HepG2 (cell line): ENCODE measurements at regions not wholly inside any gene's neighbourhood (a gene's known extent, or its start where the extent isn't known, plus 50 kb on each side); places are given as distances from the start of the nearest gene placed in this dataset.

Source experiments
- ATAC-seq: fragments of 200-7000 bp; cut with Tn5 transposase; 3 replicates; pipeline ENCODE4 v1.9.1; 2020; ENCODE audit warnings: mild to moderate bottlenecking, moderate library complexity
- BruUV-seq: library from RNA; stranded (reverse); fragments of 400-500 nt; replicated peaks from 2 replicates; lab custom pipeline; 2021; lab: Mats Ljungman, UMichigan
- CTCF ChIA-PET: fragments of 300-600 bp; formaldehyde crosslinking; extraction: SDS; loops from one replicate; lab custom pipeline; 2021; ENCODE audit warnings: low total read pairs, inconsistent platforms, low intra/inter-chr PET ratio; lab: Yijun Ruan, JAX
- POLR2A ChIA-PET: fragments of 350-600 bp; sonication (Branson Sonifier 250); formaldehyde crosslinking; loops from one replicate; lab custom pipeline; 2020; ENCODE audit warnings: antibody characterized with exemption, inconsistent platforms; lab: Yijun Ruan, JAX
- DNase-seq: peaks from one replicate; pipeline ENCODE4 v3.0.0-alpha.2; 2015; ENCODE audit warnings: low spot score
- FAIRE-seq: peaks from 3 replicates; lab custom pipeline; 2011; peaks lifted over from hg19 to GRCh38; lab: Jason Lieb, UNC
- H2AFZ ChIP-seq: one replicate; pipeline ENCODE4 v1.6.1; 2011; ENCODE audit warnings: low read length, inconsistent platforms
- H3K27ac ChIP-seq: fragments of 300-600 bp; 3 replicates; pipeline ENCODE4 v1.8.0; 2011; ENCODE audit warnings: mixed run types, mild to moderate bottlenecking, mixed read lengths, low read length, inconsistent platforms; ENCODE audit not compliant: insufficient read depth; ENCODE audit errors: extremely low read length
- H3K27me3 ChIP-seq, 2 experiments: fragments of 200-600 bp in 1 of 2; 2 replicates in 1 of 2; 3 replicates in 1 of 2; pipeline versions ENCODE4 v1.6.0 to v1.8.0; 2011; ENCODE audit warnings: low read length in 2 of 2, mild to moderate bottlenecking in 2 of 2, moderate library complexity in 2 of 2, inconsistent platforms in 1 of 2; ENCODE audit not compliant: insufficient read depth in 2 of 2, control insufficient read depth in 1 of 2
- H3K36me3 ChIP-seq, 2 experiments: fragments of 200-600 bp in 1 of 2; replicated peaks in 1 of 2; 2 replicates in 1 of 2; 3 replicates in 1 of 2; pipeline versions ENCODE4 v1.5.1 to v1.8.0; 2011; ENCODE audit warnings: low read length in 2 of 2, inconsistent platforms in 1 of 2; ENCODE audit not compliant: insufficient read depth in 2 of 2, control insufficient read depth in 1 of 2
- H3K4me1 ChIP-seq: 2 replicates; pipeline ENCODE4 v1.5.1; 2012; ENCODE audit warnings: low read length, inconsistent platforms; ENCODE audit not compliant: insufficient read depth
- H3K4me2 ChIP-seq: 2 replicates; pipeline ENCODE4 v1.6.0; 2011; ENCODE audit warnings: low read depth, low read length, inconsistent platforms
- H3K4me3 ChIP-seq, 3 experiments: fragments of 200-600 bp in 1 of 3; sonication (generic), shearing (Covaris generic) in 1 of 3; replicated peaks in 1 of 3; 2 replicates each; pipeline ENCODE4 v1.5.1; 2011 to 2016; ENCODE audit warnings: low read length in 3 of 3, inconsistent platforms in 2 of 3, low read depth in 2 of 3, mild to moderate bottlenecking in 2 of 3, control low read depth in 1 of 3, mixed read lengths in 1 of 3; ENCODE audit not compliant: insufficient read depth in 1 of 3
- H3K79me2 ChIP-seq: one replicate; pipeline ENCODE4 v1.6.1; 2011; ENCODE audit warnings: low read length, inconsistent platforms; ENCODE audit not compliant: insufficient read depth
- H3K9ac ChIP-seq: 2 replicates; pipeline ENCODE4 v1.6.0; 2011; ENCODE audit warnings: mild to moderate bottlenecking, low read depth, low read length, inconsistent platforms; ENCODE audit not compliant: insufficient read depth
- H3K9me3 ChIP-seq: 2 replicates; pipeline ENCODE4 v1.5.1; 2012; ENCODE audit warnings: mild to moderate bottlenecking, low read length
- H4K20me1 ChIP-seq: 2 replicates; pipeline ENCODE4 v1.6.0; 2011; ENCODE audit warnings: inconsistent platforms, mild to moderate bottlenecking, low read length, moderate library complexity; ENCODE audit not compliant: insufficient read depth
- ATAD3A ChIP-seq: sonication (generic); formaldehyde crosslinking; IDR thresholded peaks from 2 replicates; pipeline ENCODE4 v1.4.0; 2020; ENCODE audit warnings: missing genetic modification reagents
- CBX2 ChIP-seq, 2 experiments: fragments of 200-600 bp in 1 of 2; sonication (generic); formaldehyde crosslinking in 1 of 2; IDR thresholded peaks; 2 replicates each; pipeline versions ENCODE4 v1.7.0 to v1.8.1; 2018 to 2022; ENCODE audit warnings: low read depth in 2 of 2, low read length in 1 of 2, mild to moderate bottlenecking in 1 of 2, missing genetic modification reagents in 1 of 2
- CENPX ChIP-seq: sonication (generic); formaldehyde crosslinking; IDR thresholded peaks from 2 replicates; pipeline ENCODE4 v1.9.0; 2021; ENCODE audit warnings: mild to moderate bottlenecking, missing genetic modification reagents, moderate library complexity
- GATA4 ChIP-seq: sonication (generic); IDR thresholded peaks from 2 replicates; pipeline ENCODE4 v1.6.1; 2016; ENCODE audit warnings: antibody characterized with exemption, low read depth, borderline replicate concordance
- HDAC1 ChIP-seq: sonication (generic); formaldehyde crosslinking; IDR thresholded peaks from 2 replicates; pipeline ENCODE4 v1.5.1; 2020; ENCODE audit warnings: mild to moderate bottlenecking, missing genetic modification reagents
- HNRNPK ChIP-seq: fragments of 200-400 bp; formaldehyde crosslinking; IDR thresholded peaks from 2 replicates; pipeline ENCODE4 v1.6.1; 2018; ENCODE audit warnings: low read length, low read depth, moderate library complexity, mild to moderate bottlenecking; ENCODE audit not compliant: poor library complexity, severe bottlenecking
- LBX2 ChIP-seq: sonication (generic); formaldehyde crosslinking; IDR thresholded peaks from 2 replicates; pipeline ENCODE4 v1.5.0; 2020; ENCODE audit warnings: missing genetic modification reagents, mild to moderate bottlenecking, borderline replicate concordance
- MED8 ChIP-seq: sonication (generic); formaldehyde crosslinking; IDR thresholded peaks from 2 replicates; pipeline ENCODE4 v1.8.1; 2023; ENCODE audit warnings: mild to moderate bottlenecking, missing genetic modification reagents; ENCODE audit not compliant: insufficient replicate concordance
- NFATC3 ChIP-seq: sonication (generic); formaldehyde crosslinking; IDR thresholded peaks from 2 replicates; pipeline ENCODE4 v1.5.1; 2020; ENCODE audit warnings: mild to moderate bottlenecking, missing genetic modification reagents
- NKX3-1 ChIP-seq: sonication (generic); formaldehyde crosslinking; IDR thresholded peaks from 2 replicates; pipeline ENCODE4 v1.5.0; 2020; ENCODE audit warnings: missing genetic modification reagents
- SALL2 ChIP-seq: sonication (generic); formaldehyde crosslinking; IDR thresholded peaks from 2 replicates; pipeline ENCODE4 v1.8.1; 2023; ENCODE audit warnings: mild to moderate bottlenecking, missing genetic modification reagents, inconsistent platforms
- SUZ12 ChIP-seq: fragments of 150-350 bp; IDR thresholded peaks from 2 replicates; pipeline ENCODE4 v1.6.1; 2014; ENCODE audit warnings: low read depth, low read length
- TCF7 ChIP-seq: sonication (generic); IDR thresholded peaks from 2 replicates; pipeline ENCODE4 v1.6.1; 2016; ENCODE audit warnings: antibody characterized with exemption, low read depth
- ZFP36 ChIP-seq: fragments of 150-350 bp; IDR thresholded peaks from 2 replicates; pipeline ENCODE4 v1.6.1; 2018; ENCODE audit warnings: borderline replicate concordance, low read length, low read depth; ENCODE audit not compliant: partially characterized antibody
- ZNF101 ChIP-seq: sonication (generic); formaldehyde crosslinking; IDR thresholded peaks from 2 replicates; pipeline ENCODE4 v1.4.0; 2020; ENCODE audit warnings: mild to moderate bottlenecking, low read depth, missing genetic modification reagents, borderline replicate concordance
- ZNF224 ChIP-seq: sonication (generic); formaldehyde crosslinking; IDR thresholded peaks from 2 replicates; pipeline ENCODE4 v1.5.0; 2020; ENCODE audit warnings: mild to moderate bottlenecking, missing genetic modification reagents
- ZNF567 ChIP-seq: sonication (generic); formaldehyde crosslinking; IDR thresholded peaks from 2 replicates; pipeline ENCODE4 v1.8.1; 2023; ENCODE audit warnings: mild to moderate bottlenecking, missing genetic modification reagents, borderline replicate concordance
- ZNF703 ChIP-seq: sonication (generic); formaldehyde crosslinking; IDR thresholded peaks from 2 replicates; pipeline ENCODE4 v1.5.1; 2020; ENCODE audit warnings: missing genetic modification reagents, mild to moderate bottlenecking, moderate library complexity, borderline replicate concordance
- WGBS: methylation state at CpG from one replicate; pipeline ENCODE4 v1.1.6; 2017; ENCODE audit warnings: low lambda C conversion rate; 5-methylcytosine and 5-hydroxymethylcytosine counted together
- in situ Hi-C: cut with HindIII; loops from 2 replicates; pipeline ENCODE4 v1.10.0; 2017; ENCODE audit warnings: low pct_unique_long_range_greater_than_20kb; ENCODE audit not compliant: extremely low pct_ligation_motif_present
- intact Hi-C: fragments of 100-400 bp; cut with micrococcal nuclease; formaldehyde crosslinking; loops from one replicate; pipeline ENCODE4 v1.10.0; 2022; ENCODE audit not compliant: unreplicated experiment
- TF ChIP-seq, protein P1 (sequence below): sonication (generic); formaldehyde crosslinking; IDR thresholded peaks from 2 replicates; pipeline ENCODE4 v1.4.0; 2020; ENCODE audit warnings: missing genetic modification reagents, borderline replicate concordance

DNA sequence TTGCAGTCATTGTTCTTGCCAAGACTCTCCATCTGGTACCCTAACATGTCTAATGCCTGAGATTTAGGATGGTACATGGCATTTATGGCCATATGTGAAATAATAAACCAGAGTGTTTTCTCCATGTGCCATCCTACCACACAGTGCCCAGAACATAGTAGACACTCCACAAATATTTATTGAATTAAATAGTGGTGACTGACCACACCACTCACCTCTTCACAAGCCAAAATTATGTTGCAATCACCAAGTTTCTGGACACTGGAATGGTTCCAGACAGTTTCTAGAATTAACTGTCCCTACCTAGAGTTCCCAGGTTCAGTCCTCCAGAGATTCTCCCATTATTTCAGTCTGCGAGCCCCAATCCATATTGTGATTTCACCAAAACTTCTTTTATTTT lies 427.3 kb downstream of the KIF16B start:
- DNase-seq (no peak), FAIRE-seq (no peak), ATAC-seq (no peak)
- intact Hi-C loops: no loop called here
- WGBS: 76% methylated on average over 1 of the region's 1 CpG
- Histone ChIP-seq H3K36me3 (no peaks in the 10 kb centered on the region), H4K20me1 (no peaks in the 10 kb centered on the region), H3K9me3 (peaks cover 80% of the 10 kb centered on the region), H3K4me1 (no peaks in the 10 kb centered on the region), H3K4me2 (no peak overlapping the region), H3K27me3 (no peaks in the 10 kb centered on the region), H3K79me2 (no peaks in the 10 kb centered on the region), H2AFZ (no peak overlapping the region), H3K4me3 (no peak overlapping the region), H3K9ac (no peak overlapping the region), H3K27ac (no peak overlapping the region)
- ChIA-PET POLR2A (no interaction called here), CTCF (no interaction called here)
- TF ChIP-seq ZNF567 (no peak), NKX3-1 (CRISPR knock-in tag) (no peak), ZNF703 (CRISPR knock-in tag) (no peak), ZFP36 (no peak), SUZ12 (no peak), HNRNPK (no peak), NFATC3 (CRISPR knock-in tag) (no peak), GATA4 (no peak), HDAC1 (CRISPR knock-in tag) (no peak), LBX2 (no peak), ZNF224 (CRISPR knock-in tag) (no peak), SALL2 (no peak), CBX2 (IDR thresholded peaks at IDR 0.05; ENCODE audit: low read depth, low read length) (no peak), CBX2 (CRISPR knock-in tag; IDR thresholded peaks at IDR 0.05; ENCODE audit: low read depth) (no peak), ZNF101 (CRISPR knock-in tag) (no peak), CENPX (CRISPR knock-in tag) (no peak), ATAD3A (no peak), TCF7 (no peak), MED8 (CRISPR knock-in tag) (no peak)
- TF ChIP-seq, protein P1, sequence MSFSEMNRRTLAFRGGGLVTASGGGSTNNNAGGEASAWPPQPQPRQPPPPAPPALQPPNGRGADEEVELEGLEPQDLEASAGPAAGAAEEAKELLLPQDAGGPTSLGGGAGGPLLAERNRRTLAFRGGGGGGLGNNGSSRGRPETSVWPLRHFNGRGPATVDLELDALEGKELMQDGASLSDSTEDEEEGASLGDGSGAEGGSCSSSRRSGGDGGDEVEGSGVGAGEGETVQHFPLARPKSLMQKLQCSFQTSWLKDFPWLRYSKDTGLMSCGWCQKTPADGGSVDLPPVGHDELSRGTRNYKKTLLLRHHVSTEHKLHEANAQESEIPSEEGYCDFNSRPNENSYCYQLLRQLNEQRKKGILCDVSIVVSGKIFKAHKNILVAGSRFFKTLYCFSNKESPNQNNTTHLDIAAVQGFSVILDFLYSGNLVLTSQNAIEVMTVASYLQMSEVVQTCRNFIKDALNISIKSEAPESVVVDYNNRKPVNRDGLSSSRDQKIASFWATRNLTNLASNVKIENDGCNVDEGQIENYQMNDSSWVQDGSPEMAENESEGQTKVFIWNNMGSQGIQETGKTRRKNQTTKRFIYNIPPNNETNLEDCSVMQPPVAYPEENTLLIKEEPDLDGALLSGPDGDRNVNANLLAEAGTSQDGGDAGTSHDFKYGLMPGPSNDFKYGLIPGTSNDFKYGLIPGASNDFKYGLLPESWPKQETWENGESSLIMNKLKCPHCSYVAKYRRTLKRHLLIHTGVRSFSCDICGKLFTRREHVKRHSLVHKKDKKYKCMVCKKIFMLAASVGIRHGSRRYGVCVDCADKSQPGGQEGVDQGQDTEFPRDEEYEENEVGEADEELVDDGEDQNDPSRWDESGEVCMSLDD (CRISPR knock-in tag): no peak
- in situ Hi-C loops: no loop called here
- BruUV-seq: no TSS peak
